Testis (tissue), 2 donors: ENCODE measurements at regions not wholly inside any gene's neighbourhood (a gene's known extent, or its start where the extent isn't known, plus 50 kb on each side); places are given as distances from the start of the nearest gene placed in this dataset.
"Not testable (repeated sequence)": the region's sequence is repeated elsewhere in the genome, so short reads cannot be mapped to it uniquely, and the experiment has no call there.

Experiments used
- DNase-seq: peaks from one replicate; pipeline ENCODE4 v3.0.0-alpha.2; 2019
- H3K27ac ChIP-seq, 2 donors: fragments of 200-600 bp; sonication (generic); one replicate each; pipeline ENCODE4 v1.5.1; 2019
- H3K27me3 ChIP-seq: fragments of 200-600 bp; sonication (generic); one replicate; pipeline ENCODE4 v1.5.1; 2019
- H3K36me3 ChIP-seq: fragments of 200-600 bp; sonication (generic); one replicate; pipeline ENCODE4 v1.5.1; 2017; ENCODE audit warnings: low read depth; ENCODE audit errors: missing control alignments
- H3K4me1 ChIP-seq: fragments of 200-600 bp; sonication (generic); one replicate; pipeline ENCODE4 v1.5.1; 2019
- H3K4me3 ChIP-seq, 2 donors: fragments of 200-600 bp; sonication (generic); one replicate each; pipeline ENCODE4 v1.5.1; 2017 to 2019
- H3K9me3 ChIP-seq: fragments of 200-600 bp; sonication (generic); one replicate; pipeline ENCODE4 v1.5.1; 2017
- WGBS, 2 donors: methylation state at CpG; one replicate each; pipeline ENCODE4 v1.1.5; 2018; 5-methylcytosine and 5-hydroxymethylcytosine counted together
- intact Hi-C: fragments of 100-400 bp; cut with DNase I; formaldehyde crosslinking; loops from one replicate; pipeline ENCODE4 v1.15.1; 2023; ENCODE audit warnings: low total_unique reads

DNA sequence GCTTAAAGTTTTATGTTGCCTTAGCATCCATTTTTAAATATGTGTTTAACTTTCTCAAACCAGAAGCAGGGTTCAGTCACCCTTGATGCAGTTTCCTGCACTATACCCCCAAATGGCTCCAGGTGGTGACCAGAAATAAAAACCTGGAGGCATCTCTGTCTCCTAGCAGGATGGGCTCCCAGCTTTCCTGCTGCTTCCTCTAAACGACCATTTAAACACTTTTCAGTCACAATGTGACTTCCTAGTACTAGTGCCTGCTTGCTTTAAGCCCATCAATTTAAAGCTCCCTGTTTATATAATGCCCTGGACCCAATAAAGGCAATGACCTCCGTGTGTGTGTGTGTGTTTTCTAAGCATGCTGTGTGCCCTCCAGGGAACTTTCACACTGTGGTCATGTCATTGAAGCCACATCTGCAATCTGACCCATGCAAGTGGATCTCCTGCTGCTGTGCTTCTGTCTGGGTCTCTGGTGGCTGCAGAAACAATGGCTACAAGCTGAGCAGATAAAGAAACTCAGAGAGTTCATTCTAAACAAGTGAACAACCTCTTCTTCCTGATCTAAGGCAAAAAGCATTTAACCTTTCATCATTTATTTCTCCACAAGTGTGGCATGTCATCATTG is 175.3 kb downstream of the SPATA31A6 start:
- H3K9me3 ChIP-seq, H3K4me1 ChIP-seq, H3K4me3 ChIP-seq, intact Hi-C loops, H3K36me3 ChIP-seq, DNase-seq, H3K27me3 ChIP-seq, H3K27ac ChIP-seq: not testable (repeated sequence)
- 8 to 9% methylated on average over 2 of the region's 2 CpGs for WGBS, 2 donors

DNA sequence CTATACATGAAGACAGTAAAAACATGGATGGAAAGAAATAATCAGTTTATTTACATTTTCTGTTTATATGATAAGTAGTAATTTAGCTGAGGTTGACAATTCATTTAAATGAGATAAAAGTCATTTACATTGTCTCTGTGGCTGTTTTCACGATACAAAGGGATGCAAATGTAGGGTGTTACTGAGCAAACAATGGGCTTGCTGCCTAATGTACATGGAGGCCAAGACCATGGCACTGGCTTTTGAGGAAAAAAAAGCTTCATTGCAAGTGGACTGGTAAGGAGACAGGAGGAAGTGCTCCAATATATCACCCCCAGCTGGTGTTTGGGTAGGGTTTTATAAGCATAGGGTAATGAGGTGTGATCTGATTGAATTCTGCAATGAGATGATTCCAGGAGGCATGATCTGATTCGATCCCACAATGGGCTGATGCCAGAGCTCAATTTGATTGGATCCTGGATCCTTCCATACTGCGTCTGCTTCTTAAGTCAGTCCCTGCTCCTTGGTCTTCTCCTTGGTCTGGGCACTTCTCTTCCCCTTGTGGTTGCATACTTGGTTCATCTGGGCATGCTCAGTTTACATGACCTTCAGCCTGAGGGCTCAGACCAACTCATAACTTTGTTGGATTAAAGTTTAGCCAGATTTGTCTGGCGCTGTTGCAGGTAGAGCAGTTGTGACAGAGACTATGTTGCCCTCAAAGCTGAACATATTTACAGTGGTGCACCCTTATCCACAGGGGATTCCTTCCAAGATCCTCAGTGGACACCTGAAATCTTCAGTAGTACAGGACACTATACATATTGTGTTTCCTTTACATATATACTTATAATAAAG is 181.2 kb downstream of the SPATA31A6 start:
- H3K27ac ChIP-seq, intact Hi-C loops, H3K36me3 ChIP-seq, H3K27me3 ChIP-seq, DNase-seq, H3K4me3 ChIP-seq, H3K4me1 ChIP-seq, H3K9me3 ChIP-seq: not testable (repeated sequence)
- 71 to 94% methylated on average over 3 to 4 of the region's 4 CpGs for WGBS, 2 donors

DNA sequence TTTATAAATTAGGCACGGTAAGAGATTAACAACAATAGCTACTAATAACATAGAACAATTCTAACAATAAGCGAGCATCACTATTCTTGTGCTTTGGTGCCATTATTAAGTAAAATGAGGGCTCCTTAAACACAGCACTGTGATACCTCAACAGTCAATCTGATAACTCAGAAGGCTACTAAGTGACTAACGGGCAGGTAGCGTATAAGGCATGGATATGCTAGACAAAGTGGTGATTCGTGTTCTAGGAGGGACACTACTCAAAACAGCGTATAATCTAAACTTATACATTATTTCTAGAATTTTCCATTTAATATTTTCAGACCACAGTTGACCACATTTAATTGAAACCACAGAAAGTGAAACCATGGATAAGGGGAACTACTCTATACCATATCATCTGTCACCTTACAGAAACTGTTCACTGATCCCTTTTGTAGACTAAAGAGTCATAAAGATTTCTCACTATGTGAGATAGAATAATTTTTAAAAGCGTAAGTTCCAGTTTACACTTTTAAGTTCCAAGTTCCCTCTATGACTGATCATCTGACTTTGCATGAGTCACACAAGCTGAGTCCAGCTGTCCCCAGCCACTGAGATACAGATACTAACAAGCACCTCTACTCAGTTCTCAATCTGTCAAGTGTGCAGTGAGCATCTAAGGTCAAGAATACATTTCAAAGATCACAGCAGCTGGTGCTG is 181.9 kb downstream of the SPATA31A6 start:
- intact Hi-C loops, result not testable (repeated sequence)
- 80 to 87% methylated on average over 7 of the region's 7 CpGs for WGBS, 2 donors

DNA sequence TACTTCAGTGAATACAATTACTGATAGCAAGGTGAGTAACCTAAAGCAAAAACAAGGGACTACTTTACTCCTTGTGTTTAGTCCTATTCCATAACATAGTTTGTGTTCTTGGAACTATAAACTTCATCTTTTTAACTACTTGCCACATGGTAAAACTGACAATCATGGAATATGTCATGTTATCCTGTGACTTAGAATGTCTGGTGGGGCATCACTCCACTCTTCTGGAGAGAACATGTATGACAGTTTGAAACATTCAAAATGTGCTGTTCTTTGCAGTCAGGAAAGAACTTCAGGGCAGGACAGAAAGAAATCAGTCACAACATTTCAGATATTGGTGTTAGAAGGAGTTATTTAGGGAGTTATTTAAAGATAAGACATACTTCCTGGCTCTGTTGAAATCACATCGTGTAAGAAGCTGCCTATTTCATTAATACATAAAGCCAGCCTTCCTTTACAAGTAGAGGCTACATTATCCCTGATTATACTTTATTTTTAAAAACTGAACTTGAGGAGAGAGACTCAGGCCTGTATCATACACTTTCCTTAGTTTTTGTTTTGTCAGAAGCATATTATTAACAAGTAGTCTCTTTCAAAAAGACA is 184.9 kb downstream of the SPATA31A6 start:
- intact Hi-C loops, H3K4me3 ChIP-seq, H3K36me3 ChIP-seq, H3K4me1 ChIP-seq, DNase-seq, H3K27me3 ChIP-seq, H3K9me3 ChIP-seq, H3K27ac ChIP-seq: not testable (repeated sequence)
- WGBS, 2 donors, result 7 to 32% methylated on average over 1 of the region's 1 CpG

More for the DNA sequence above, 181.9 kb downstream of the SPATA31A6 start:
- H3K36me3 ChIP-seq, H3K4me1 ChIP-seq, H3K9me3 ChIP-seq, H3K27me3 ChIP-seq, H3K27ac ChIP-seq, H3K4me3 ChIP-seq, DNase-seq: not testable (repeated sequence)

DNA sequence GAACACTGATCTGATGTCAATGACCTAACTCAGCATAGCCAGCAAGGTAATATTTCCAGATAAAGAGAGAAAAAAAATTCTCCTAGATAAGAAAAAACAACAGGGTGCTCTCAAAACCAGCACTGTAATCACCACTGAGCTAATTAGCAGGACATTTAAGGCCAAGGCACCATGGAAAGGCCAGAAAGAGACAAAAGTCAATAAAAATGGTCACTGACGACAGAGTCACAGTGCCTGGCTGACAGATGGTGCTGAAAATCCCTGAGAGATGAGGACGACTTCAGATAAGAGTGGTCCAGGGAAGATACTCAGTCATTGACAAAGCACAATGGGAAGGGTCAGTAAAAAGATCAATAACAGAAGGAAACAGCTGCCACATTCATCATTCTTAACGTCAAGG is 186.7 kb downstream of the SPATA31A6 start:
- H3K4me1 ChIP-seq, H3K36me3 ChIP-seq, H3K9me3 ChIP-seq, DNase-seq, H3K4me3 ChIP-seq, H3K27ac ChIP-seq, H3K27me3 ChIP-seq, intact Hi-C loops: not testable (repeated sequence)
- 80% methylated on average over 1 of the region's 3 CpGs; no CpG with 5 or more reads in 1 of the 2 donors for WGBS, 2 donors

DNA sequence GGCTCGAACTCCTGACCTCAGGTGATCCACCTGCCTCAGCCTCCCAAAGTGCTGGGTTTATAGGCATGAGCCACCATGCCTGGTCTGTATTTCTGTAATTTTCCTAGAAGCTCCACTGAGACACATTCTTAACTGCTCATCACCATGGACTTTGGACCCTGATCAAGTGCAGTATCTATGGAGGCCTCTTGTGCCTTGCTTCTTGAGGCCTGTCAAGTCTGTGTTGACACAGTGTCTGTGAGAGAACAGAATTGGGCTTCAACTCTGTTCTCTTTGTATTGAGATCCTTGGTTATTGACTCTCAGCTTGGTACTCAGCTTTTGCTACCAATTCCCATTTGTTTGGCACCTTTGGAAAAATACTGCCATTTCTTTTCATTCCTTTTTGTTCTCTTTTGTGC is 188.0 kb downstream of the SPATA31A6 start:
- H3K27ac ChIP-seq, H3K4me3 ChIP-seq, H3K36me3 ChIP-seq, H3K9me3 ChIP-seq, DNase-seq, intact Hi-C loops, H3K4me1 ChIP-seq, H3K27me3 ChIP-seq: not testable (repeated sequence)
- WGBS, 2 donors, result 100% methylated on average over 1 of the region's 1 CpG

DNA sequence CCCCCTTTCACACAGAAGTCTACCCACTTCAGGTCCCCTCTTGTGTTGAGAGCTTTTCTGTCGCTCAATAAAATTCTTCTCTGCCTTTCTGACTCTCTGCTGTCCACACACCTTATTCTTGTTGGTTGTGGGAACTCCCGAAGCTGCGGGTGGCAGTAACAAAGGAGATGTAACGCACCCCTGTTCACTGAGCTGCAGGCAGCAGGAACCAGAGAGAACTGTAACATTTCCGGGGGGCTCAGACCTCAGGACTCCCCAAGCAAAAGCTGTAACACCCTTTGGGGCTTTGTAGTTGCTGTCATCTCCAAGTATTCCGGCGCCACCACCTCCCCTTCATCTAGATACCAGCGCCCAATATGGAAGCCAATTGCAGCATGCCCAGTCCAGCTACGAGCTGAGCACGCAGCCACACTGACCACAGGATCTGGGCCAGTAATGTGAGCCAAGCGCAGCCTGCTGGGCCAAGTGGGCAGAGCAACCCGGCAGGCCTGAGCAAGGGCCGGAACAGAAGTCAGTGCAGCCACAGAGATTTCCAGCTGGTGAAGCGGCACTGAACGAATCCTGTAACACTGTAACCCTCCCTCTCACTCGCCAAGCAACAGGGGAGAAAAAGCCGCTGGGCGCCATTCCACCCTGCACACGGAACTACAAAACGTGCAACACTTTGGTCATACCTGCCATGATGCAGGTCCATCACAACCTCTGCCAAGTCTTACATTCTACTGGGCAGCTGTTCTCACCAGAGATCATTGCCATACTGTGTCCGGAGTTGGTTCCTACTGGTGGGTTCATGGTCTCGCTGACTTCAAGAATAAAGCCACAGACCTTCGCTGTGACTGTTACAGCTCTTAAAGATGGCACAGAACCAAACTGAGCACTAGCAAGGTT is 194.3 kb downstream of the SPATA31A6 start:
- H3K27me3 ChIP-seq, H3K4me1 ChIP-seq, H3K4me3 ChIP-seq, H3K27ac ChIP-seq, H3K9me3 ChIP-seq, H3K36me3 ChIP-seq, intact Hi-C loops, DNase-seq: not testable (repeated sequence)
- whole genome bisulfite sequencing, 2 donors, result 69 to 73% methylated on average over 14 to 23 of the region's 23 CpGs
